Trophoblast cell (in vitro differentiated cells and primary cell): ENCODE measurements at regions not wholly inside any gene's neighbourhood (a gene's known extent, or its start where the extent isn't known, plus 50 kb on each side); places are given as distances from the start of the nearest gene placed in this dataset.

ENCODE experiments used
- DNase-seq, 2 donors: peaks; one replicate each; pipeline ENCODE4 v3.0.0-alpha.2; 2016
- H2AFZ ChIP-seq: 2 replicates; pipeline ENCODE4 v1.6.1; 2013; ENCODE audit warnings: low read length, moderate library complexity, mild to moderate bottlenecking; ENCODE audit not compliant: insufficient read depth, poor library complexity
- H2AK5ac ChIP-seq: 2 replicates; pipeline ENCODE4 v1.6.1; 2013; ENCODE audit warnings: mild to moderate bottlenecking, low read length
- H2BK120ac ChIP-seq: 2 replicates; pipeline ENCODE4 v1.6.1; 2013; ENCODE audit warnings: low read length, mild to moderate bottlenecking, moderate library complexity; ENCODE audit not compliant: insufficient read depth, poor library complexity
- H2BK12ac ChIP-seq: 2 replicates; pipeline ENCODE4 v1.6.1; 2013; ENCODE audit warnings: mild to moderate bottlenecking, low read length, moderate library complexity
- H2BK5ac ChIP-seq: 2 replicates; pipeline ENCODE4 v1.6.1; 2013; ENCODE audit warnings: low read length, low read depth, moderate library complexity, mild to moderate bottlenecking; ENCODE audit not compliant: poor library complexity
- H3K14ac ChIP-seq: 2 replicates; pipeline ENCODE4 v1.6.1; 2013; ENCODE audit warnings: mild to moderate bottlenecking, low read length
- H3K18ac ChIP-seq: 2 replicates; pipeline ENCODE4 v1.6.1; 2013; ENCODE audit warnings: mild to moderate bottlenecking, low read length
- H3K23ac ChIP-seq: 2 replicates; pipeline ENCODE4 v1.6.1; 2013; ENCODE audit warnings: low read length
- H3K27ac ChIP-seq: 2 replicates; pipeline ENCODE4 v1.5.1; 2013; ENCODE audit warnings: low read depth, mild to moderate bottlenecking, inconsistent platforms, low read length, moderate library complexity
- H3K27me3 ChIP-seq: 2 replicates; pipeline ENCODE4 v1.6.1; 2013; ENCODE audit warnings: inconsistent platforms, mild to moderate bottlenecking, low read length, moderate library complexity; ENCODE audit not compliant: insufficient read depth
- H3K36me3 ChIP-seq, 2 experiments: 1 replicate in 1 of 2; 2 replicates in 1 of 2; pipeline ENCODE4 v1.6.1; 2013; ENCODE audit warnings: low read length in 2 of 2, mild to moderate bottlenecking in 2 of 2, moderate library complexity in 1 of 2; ENCODE audit not compliant: insufficient read depth in 2 of 2, control insufficient read depth in 1 of 2
- H3K4ac ChIP-seq: 2 replicates; pipeline ENCODE4 v1.6.1; 2013; ENCODE audit warnings: low read depth, mild to moderate bottlenecking, low read length, moderate library complexity
- H3K4me1 ChIP-seq, 2 experiments: 1 replicate in 1 of 2; 2 replicates in 1 of 2; pipeline ENCODE4 v1.6.1; 2013; ENCODE audit warnings: low read length in 2 of 2, mild to moderate bottlenecking in 2 of 2, moderate library complexity in 1 of 2; ENCODE audit not compliant: insufficient read depth in 2 of 2, control insufficient read depth in 1 of 2
- H3K4me2 ChIP-seq: 2 replicates; pipeline ENCODE4 v1.6.1; 2013; ENCODE audit warnings: inconsistent platforms, mild to moderate bottlenecking, low read length, moderate library complexity
- H3K4me3 ChIP-seq: 2 replicates; pipeline ENCODE4 v1.5.1; 2013; ENCODE audit warnings: mild to moderate bottlenecking, low read depth, low read length, inconsistent platforms
- H3K79me1 ChIP-seq: one replicate; pipeline ENCODE4 v1.6.1; 2013; ENCODE audit warnings: low read length
- H3K79me2 ChIP-seq: 2 replicates; pipeline ENCODE4 v1.6.1; 2013; ENCODE audit warnings: low read length, mild to moderate bottlenecking; ENCODE audit not compliant: control insufficient read depth, insufficient read depth, poor library complexity
- H3K9ac ChIP-seq: 2 replicates; pipeline ENCODE4 v1.6.1; 2013; ENCODE audit warnings: mild to moderate bottlenecking, low read length
- H3K9me3 ChIP-seq: 2 replicates; pipeline ENCODE4 v1.6.1; 2013; ENCODE audit warnings: low read depth, mild to moderate bottlenecking, control low read depth, inconsistent platforms, low read length; ENCODE audit not compliant: insufficient read depth
- H4K12ac ChIP-seq: 2 replicates; pipeline ENCODE4 v1.6.1; 2013; ENCODE audit warnings: low read depth, mild to moderate bottlenecking, low read length, moderate library complexity
- H4K8ac ChIP-seq: 2 replicates; pipeline ENCODE4 v1.6.1; 2013; ENCODE audit warnings: low read depth, mild to moderate bottlenecking, low read length, moderate library complexity
- H4K91ac ChIP-seq: one replicate; pipeline ENCODE4 v1.6.1; 2013; ENCODE audit warnings: low read depth, mild to moderate bottlenecking, low read length, moderate library complexity
- WGBS: extraction: QIAGEN DNeasy Blood & Tissue Kit; methylation state at CpG from one replicate; pipeline ENCODE4 v1.1.7; 2013; ENCODE audit warnings: missing lambda C conversion rate; ENCODE audit not compliant: insufficient read length, insufficient coverage; ENCODE audit errors: extremely low coverage; 5-methylcytosine and 5-hydroxymethylcytosine counted together

GRCh38 chr5:68747521-68747920, 346.3 kb upstream of the SLC30A5 start:
- Histone ChIP-seq H2AFZ (no peak overlapping the region), H4K12ac (no peak overlapping the region), H3K4me1 (peaks cover 0 to 4% of the 10 kb centered on the region in 2 experiments), H2BK120ac (no peak overlapping the region), H3K23ac (no peak overlapping the region), H3K18ac (no peak overlapping the region), H2BK12ac (no peak overlapping the region), H3K4me3 (no peak overlapping the region), H3K9me3 (no peaks in the 10 kb centered on the region), H3K79me2 (no peaks in the 10 kb centered on the region), H2BK5ac (no peak overlapping the region), H2AK5ac (no peak overlapping the region), H3K27me3 (no peaks in the 10 kb centered on the region), H3K14ac (no peak overlapping the region), H4K91ac (no peak overlapping the region), H3K27ac (no peak overlapping the region), H4K8ac (no peak overlapping the region), H3K4ac (no peak overlapping the region), H3K36me3 (no peaks in the 10 kb centered on the region), H3K79me1 (no peaks in the 10 kb centered on the region), H3K9ac (no peak overlapping the region), H3K4me2 (no peak overlapping the region)
- no CpG with 5 or more reads among the region's 4 CpGs for WGBS
- no peak for DNase-seq

GRCh38 chr5:68748101-68748500, 345.7 kb upstream of the SLC30A5 start:
- no CpG with 5 or more reads among the region's 3 CpGs for WGBS
- Histone ChIP-seq H2BK12ac (no peak overlapping the region), H3K4me2 (no peak overlapping the region), H3K27ac (no peak overlapping the region), H2BK5ac (no peak overlapping the region), H3K9ac (no peak overlapping the region), H4K8ac (no peak overlapping the region), H2AK5ac (no peak overlapping the region), H2AFZ (no peak overlapping the region), H3K27me3 (no peaks in the 10 kb centered on the region), H3K9me3 (no peaks in the 10 kb centered on the region), H3K4me3 (no peak overlapping the region), H3K4me1 (peaks cover 0 to 4% of the 10 kb centered on the region in 2 experiments), H3K79me1 (no peaks in the 10 kb centered on the region), H3K18ac (no peak overlapping the region), H3K23ac (no peak overlapping the region), H3K79me2 (no peaks in the 10 kb centered on the region), H3K36me3 (no peaks in the 10 kb centered on the region), H2BK120ac (no peak overlapping the region), H4K12ac (no peak overlapping the region), H4K91ac (no peak overlapping the region), H3K4ac (no peak overlapping the region), H3K14ac (no peak overlapping the region)
- no peak for DNase-seq

DNA sequence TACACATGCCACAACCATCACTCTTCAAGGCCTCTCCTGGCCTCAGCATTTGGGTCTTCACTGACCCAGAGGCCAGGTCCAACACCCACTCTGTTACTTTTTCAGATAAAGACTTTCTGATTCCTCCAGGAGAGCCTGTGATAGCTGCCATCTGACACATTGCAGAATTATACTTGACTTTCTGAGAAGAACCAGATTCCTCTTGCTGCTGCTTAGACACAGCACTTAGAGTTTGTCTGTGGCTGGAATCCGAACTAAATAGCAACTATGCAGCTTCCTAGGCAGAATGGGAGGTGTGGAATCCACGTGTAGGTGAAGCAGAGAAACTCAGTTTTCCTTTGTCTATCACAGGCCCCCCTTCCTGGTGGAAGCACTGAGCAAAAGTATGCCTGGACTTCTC, 344.7 kb upstream of the SLC30A5 start:
- no peak overlapping the region for H4K91ac ChIP-seq
- H3K9me3 ChIP-seq = no peaks in the 10 kb centered on the region
- no peak overlapping the region for H4K8ac ChIP-seq
- H2AFZ ChIP-seq = no peak overlapping the region
- H3K27me3 ChIP-seq = no peaks in the 10 kb centered on the region
- H4K12ac ChIP-seq = no peak overlapping the region
- no peaks in the 10 kb centered on the region for H3K36me3 ChIP-seq
- H3K4me1 ChIP-seq = peaks cover 0 to 4% of the 10 kb centered on the region in 2 experiments
- H3K4ac ChIP-seq = no peak overlapping the region
- no peaks in the 10 kb centered on the region for H3K79me2 ChIP-seq
- no peak for DNase-seq
- no CpG with 5 or more reads among the region's 2 CpGs for WGBS
- no peak overlapping the region for H3K4me2 ChIP-seq
- no peak overlapping the region for H2BK5ac ChIP-seq
- no peak overlapping the region for H2BK120ac ChIP-seq
- H3K27ac ChIP-seq = peak overlapping the region; percentile 23
- H3K79me1 ChIP-seq = no peaks in the 10 kb centered on the region
- no peak overlapping the region for H3K9ac ChIP-seq
- no peak overlapping the region for H3K23ac ChIP-seq
- H3K14ac ChIP-seq = no peak overlapping the region
- no peak overlapping the region for H2AK5ac ChIP-seq
- H2BK12ac ChIP-seq = no peak overlapping the region
- no peak overlapping the region for H3K4me3 ChIP-seq
- H3K18ac ChIP-seq = no peak overlapping the region

DNA sequence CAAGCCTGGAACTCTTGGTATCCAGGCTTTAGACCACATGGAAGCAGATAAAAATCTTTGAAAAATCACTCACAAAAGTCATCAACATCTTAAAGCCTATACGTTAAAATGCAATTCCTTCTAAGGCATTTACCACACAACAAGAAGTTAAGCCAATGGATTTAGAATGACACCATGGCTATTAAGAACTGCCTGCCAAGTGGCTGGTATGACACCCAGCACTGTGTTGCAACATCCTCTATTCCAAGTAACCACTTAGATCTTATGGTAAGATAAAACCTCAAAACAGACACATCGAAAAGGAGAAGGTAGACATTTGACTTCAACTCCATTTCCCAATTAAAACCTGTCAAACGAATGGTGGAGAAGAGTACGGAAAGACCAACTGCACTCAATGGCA, 344.2 kb upstream of the SLC30A5 start:
- H2BK12ac ChIP-seq = no peak overlapping the region
- peak in 1 of 2 donors; percentile 28 for DNase-seq
- H3K36me3 ChIP-seq = no peaks in the 10 kb centered on the region
- H4K12ac ChIP-seq = no peak overlapping the region
- H2AFZ ChIP-seq = no peak overlapping the region
- no peak overlapping the region for H3K4me2 ChIP-seq
- WGBS = no CpG with 5 or more reads among the region's 4 CpGs
- H3K27me3 ChIP-seq = no peaks in the 10 kb centered on the region
- H3K9ac ChIP-seq = no peak overlapping the region
- no peak overlapping the region for H4K8ac ChIP-seq
- no peak overlapping the region for H2BK5ac ChIP-seq
- no peak overlapping the region for H3K23ac ChIP-seq
- no peak overlapping the region for H3K4me3 ChIP-seq
- H2AK5ac ChIP-seq = no peak overlapping the region
- H3K4ac ChIP-seq = no peak overlapping the region
- no peak overlapping the region for H3K18ac ChIP-seq
- H3K79me2 ChIP-seq = no peaks in the 10 kb centered on the region
- H2BK120ac ChIP-seq = no peak overlapping the region
- H4K91ac ChIP-seq = no peak overlapping the region
- no peak overlapping the region for H3K14ac ChIP-seq
- H3K79me1 ChIP-seq = no peaks in the 10 kb centered on the region
- peaks cover 0 to 4% of the 10 kb centered on the region in 2 experiments for H3K4me1 ChIP-seq
- H3K9me3 ChIP-seq = no peaks in the 10 kb centered on the region
- peak overlapping the region; percentile 23 for H3K27ac ChIP-seq
